CD4-positive, alpha-beta T cell treated with Interferon alpha-2 for 1 hour (primary cell): ENCODE measurements at regions not wholly inside any gene's neighbourhood (a gene's known extent, or its start where the extent isn't known, plus 50 kb on each side); places are given as distances from the start of the nearest gene placed in this dataset.

ENCODE experiments used
- DNase-seq, 2 donors: peaks; one replicate each; pipeline ENCODE4 v3.0.0-alpha.2; 2020 to 2022

- no peak for DNase-seq
Observed at GRCh38 chrY:14139521-14139920, 83.5 kb downstream of the VCY1B start.

DNA sequence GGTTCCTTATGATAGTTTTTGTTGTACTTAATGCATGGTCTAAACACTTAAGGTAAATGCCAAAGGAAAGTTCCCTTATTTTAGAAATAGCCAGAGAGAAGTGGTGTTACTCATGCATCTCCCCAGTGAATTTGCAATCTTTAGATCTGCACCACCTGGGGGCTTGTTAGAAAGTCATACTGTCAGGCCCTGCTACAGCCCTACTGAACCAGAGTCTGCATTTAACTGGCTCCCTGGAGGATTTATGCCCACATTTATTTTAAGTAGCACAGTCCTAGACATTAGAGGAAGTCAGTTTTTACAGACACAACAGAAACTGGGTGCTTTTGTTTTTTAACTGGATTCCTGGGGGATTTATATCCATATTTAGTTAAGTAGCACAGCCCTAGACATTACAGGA lies 89.6 kb downstream of the VCY1B start:
- no peak for DNase-seq

- DNase-seq = no peak
Observed at GRCh38 chrY:14182776-14183175, 126.7 kb downstream of the VCY1B start.

- DNase-seq = no peak
Observed at GRCh38 chrY:14222014-14222413, 166.0 kb downstream of the VCY1B start.

- DNase-seq = no peak
Observed at GRCh38 chrY:14231703-14232102, 175.7 kb downstream of the VCY1B start.

GRCh38 chrY:14235070-14235469 lies 179.0 kb downstream of the VCY1B start:
- no peak for DNase-seq

GRCh38 chrY:14238277-14238676 lies 182.2 kb downstream of the VCY1B start:
- DNase-seq = no peak

- no peak for DNase-seq
Observed at GRCh38 chrY:14246948-14247347, 190.9 kb downstream of the VCY1B start.

DNA sequence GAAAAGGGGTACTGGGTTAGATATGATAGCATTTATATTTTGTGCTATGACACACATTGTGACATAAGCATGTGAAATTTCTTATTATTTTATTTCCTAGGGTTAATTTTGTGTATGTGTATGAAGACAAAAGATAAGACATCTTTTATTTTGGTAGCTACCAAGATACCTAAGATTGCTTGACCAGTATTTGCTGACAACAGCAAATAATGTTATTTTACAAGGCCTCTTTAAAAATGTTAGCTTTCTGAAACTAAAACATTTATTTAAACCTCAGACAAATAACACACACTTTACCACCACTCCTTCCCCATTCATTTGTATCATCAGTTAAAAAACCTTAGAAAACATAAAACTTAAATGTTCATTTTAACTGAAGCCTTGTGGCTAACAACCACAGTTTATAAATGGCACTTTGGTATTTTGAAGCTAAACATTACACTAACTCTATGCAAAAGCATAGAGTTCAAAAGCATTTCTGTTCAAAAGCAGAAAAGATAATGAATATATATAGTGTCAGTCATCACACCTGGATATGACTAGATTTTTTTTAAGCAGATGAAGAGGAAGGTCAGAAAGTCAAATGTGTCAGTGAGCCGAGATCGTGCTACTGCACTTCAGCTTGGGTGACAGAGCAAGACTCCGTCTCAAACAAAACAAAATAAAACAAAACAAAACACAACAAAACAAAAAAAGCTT lies 193.0 kb downstream of the VCY1B start:
- DNase-seq = no peak

DNA sequence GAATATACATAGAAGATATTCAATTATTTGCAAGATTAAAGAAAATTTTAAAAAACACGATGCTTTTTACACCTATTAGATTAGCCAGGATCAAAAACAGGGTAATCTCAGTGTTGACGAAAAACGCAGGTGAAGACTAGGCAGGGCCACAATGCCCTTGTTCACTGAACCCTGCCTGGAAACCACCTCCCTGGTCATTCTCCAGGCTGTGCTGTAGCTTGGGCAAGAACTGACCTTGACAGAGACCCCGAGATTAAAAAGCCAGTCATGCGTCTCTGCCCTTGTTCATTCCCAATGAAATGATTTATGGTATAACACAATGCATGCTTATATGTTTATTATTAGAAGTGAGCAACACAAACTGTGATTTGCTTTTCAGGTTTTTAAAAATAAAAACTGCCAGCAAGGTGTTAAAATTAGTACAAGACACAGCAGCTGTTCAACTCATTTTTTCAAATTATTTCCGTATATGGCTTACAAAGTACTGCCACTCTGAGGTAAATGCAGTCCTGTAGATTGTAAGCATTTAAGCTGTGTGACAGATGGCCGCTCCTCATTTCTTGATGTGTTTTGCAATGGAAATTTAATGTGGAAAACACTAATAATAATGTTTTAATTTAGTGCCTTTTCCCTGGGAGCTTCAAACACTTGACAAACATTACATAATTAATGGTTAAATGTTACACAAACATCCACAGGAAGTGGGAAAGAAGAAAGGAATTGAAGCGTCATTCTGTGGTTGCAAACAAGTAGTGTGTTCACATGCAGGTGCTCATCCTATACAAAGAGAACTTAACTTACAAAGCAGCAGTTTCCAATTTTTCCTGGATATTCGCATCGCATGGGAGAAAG lies 200.2 kb downstream of the VCY1B start:
- DNase-seq = peak in 1 of 2 donors; percentile 51

GRCh38 chrY:14256817-14257168 lies 200.8 kb downstream of the VCY1B start:
- DNase-seq = peak in 1 of 2 donors; percentile 2

- DNase-seq = no peak
Observed at GRCh38 chrY:14277029-14277428, 221.0 kb downstream of the VCY1B start.

DNA sequence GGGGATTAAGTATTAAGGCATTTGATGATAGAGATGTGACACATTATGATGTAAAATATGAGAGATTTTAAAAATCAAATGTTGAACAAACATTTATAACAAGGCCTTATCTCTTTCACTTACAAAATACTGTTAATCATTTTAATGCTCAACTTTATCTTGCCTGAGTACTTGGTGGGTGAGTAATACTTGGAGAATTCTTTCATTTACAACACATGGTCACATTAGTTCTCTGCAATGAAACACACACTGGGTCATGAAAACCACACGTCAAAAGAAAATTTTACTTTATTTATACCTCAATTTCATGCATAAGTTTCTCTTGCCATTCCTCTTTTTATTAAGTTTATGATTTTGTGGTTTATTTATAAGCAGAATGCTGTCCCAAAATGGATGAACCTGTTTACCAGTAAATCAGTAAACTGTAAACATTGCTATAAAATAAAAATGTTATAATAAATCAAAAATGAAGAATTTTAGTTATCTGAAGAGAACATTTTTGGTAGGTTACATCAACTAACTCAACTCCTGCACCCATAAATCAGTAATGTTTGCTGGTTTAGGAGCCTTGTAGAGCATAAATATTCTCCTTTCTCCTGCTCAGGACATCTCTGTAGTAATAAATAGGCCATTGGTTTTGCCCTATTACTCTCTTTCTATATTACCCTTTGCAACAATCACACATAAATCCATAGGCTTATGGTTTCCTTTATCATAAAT lies 233.5 kb upstream of the NLGN4Y start:
- no peak for DNase-seq

DNA sequence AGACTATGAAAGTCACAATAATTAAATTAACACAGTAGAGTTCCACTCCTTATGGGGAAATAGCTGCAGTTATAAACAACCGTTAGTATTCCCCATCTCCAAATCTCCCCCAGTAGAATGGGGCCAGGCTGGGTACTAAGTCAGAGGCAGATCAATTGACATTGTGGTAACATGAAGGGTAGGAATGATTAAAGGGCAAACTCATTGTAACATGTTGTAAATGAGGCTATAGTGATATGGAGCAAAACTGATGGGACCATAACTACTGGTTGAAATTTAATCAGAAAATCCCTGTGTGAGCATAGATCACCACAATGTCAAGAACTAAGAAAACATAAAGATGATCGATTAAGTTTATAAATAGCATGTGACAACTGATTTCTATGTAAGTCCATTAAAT lies 231.9 kb upstream of the NLGN4Y start:
- no peak for DNase-seq

DNA sequence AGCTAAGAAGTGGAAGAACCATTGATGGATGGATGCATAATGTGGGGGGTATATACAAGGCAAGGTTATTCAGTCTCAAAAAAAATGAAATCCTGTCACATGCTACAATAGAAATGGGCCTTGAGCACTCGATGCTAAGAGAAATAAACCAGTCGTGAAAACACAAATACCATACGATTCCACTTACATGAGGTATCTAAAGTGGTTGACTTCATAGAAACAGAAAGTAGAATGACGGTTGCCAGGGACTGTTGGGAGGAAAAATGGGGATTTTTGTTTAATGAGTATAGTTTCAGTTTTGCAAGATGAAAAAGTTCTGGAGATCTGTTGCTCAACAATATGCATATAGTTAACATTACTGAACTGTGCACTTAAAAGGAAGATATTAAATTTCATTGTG lies 223.6 kb upstream of the NLGN4Y start:
- DNase-seq = peak in 1 of 2 donors; percentile 34

- peak in 1 of 2 donors; percentile 7 for DNase-seq
Observed at GRCh38 chrY:14301552-14301951, 222.8 kb upstream of the NLGN4Y start.

DNA sequence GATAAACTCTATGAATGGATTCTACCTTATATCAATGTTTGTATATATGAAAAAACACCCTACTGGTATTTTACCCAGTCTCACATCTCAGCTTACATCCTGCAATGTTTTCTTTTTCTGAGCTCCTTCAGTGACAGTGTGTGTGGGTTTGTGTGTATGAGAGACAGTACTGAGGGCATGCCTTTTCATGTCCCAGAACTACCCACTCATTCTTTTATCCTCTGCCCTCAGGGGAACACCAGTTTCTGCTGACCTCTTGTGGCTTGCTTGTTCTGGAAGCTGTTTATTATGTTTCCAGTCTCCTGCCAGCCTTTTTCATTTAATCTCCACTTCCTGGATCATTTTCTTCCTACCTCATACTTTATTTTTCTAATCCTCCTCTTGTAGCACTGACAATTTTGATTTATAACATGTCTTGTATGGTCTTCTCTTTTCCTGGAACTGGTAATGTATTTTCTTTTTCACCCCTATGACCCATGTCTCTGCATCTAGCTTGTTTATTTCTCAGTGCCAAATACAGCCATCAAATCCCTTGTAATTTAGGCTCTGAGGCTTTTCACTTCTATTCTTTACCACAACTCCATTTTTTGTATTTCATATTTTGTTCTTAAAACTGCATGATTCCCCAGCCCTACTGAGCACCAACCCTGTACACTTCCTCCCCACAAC lies 195.5 kb upstream of the NLGN4Y start:
- no peak for DNase-seq

GRCh38 chrY:14330362-14330761 lies 194.0 kb upstream of the NLGN4Y start:
- DNase-seq = no peak

DNA sequence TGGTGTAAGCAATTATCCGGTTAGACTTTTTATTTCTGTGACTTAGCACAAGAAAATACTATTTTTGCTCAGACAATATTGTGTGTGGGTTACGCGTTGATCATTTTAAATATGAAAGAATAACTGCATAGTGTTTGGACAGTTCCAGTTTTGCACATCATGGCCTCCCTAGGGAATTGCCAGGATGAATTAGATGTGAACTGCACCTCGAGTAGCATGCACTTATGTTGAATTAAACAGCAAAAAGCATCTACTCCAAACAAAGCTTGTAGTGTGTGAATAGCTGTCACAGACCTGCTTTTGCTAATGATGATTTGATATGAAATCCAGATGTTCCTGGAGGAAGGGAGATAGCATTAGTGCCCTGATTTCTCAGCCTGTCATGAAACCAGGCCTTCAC lies 184.8 kb upstream of the NLGN4Y start:
- DNase-seq = no peak

DNA sequence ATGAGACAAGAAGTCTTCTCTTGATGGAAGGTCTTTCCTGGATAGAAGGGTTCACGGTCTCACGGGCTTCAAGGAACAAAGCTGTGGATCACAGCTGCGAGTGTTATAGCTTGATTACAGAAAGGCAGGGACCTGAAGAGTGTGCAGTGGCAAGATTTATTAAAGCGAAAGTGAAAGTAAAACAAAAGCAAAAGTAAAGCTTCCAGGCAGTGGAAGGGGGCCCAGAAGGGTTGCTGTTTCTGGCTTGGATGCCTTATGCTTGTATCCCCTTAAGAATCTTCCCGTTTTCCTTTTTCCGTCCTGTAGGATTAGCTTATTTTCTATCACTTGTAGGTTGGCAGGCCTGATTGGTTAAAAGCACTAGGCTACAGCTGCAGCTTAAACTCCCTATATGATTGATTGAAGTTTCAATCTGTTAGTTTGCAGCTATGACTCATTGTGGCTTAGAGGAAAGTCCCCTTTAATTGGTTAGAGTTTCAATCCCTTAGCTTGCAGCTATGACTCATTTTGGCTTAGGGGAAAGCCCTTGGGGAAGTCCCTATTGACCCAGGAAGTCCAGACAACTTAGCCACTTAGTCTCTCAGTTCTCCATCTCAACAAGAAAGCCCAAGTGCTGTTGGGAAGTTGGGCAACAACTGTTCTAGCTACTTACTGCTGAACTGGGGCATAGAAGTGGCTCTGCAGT lies 183.7 kb upstream of the NLGN4Y start:
- peak in 1 of 2 donors; percentile 83 for DNase-seq

GRCh38 chrY:14344648-14345333 lies 179.5 kb upstream of the NLGN4Y start:
- DNase-seq = peak in 1 of 2 donors; percentile 80

DNA sequence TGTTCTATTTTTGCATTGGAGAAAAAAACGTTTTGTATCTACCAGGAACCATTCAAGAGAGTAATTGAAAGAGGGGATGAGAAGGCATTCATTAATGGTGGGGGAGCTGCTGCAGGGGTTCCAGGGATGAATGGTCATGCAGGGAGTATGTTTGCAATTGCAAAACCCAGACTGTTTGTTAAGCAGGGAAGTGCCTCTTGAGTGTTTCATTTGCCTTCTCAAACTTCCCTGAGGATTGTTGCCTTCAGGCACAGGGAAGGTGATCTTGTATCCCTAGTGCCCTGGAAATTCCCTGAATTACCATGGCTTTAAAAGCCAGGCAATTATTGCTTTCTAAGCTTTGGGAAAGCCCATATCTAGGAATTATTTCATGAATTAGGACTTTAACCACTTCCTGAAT lies 172.7 kb upstream of the NLGN4Y start:
- DNase-seq = no peak
